ENCODE measurements at regions not wholly inside any gene's neighbourhood (a gene's known extent, or its start where the extent isn't known, plus 50 kb on each side); places are given as distances from the start of the nearest gene placed in this dataset.

- POLR2A ChIA-PET: no interaction called here
- no peaks in the 10 kb centered on the region for H3K79me2 ChIP-seq (ENCODE audit: insufficient read depth)
- no peaks in the 10 kb centered on the region for H3K9me3 ChIP-seq
- 100% methylated on average over 1 of the region's 1 CpG for WGBS (ENCODE audit: low lambda C conversion rate)
- peaks cover under 1 to 4% of the 10 kb centered on the region in 2 experiments; a peak in 3 of 4 replicates for H3K4me1 ChIP-seq (ENCODE audit: control insufficient read depth in 1 of 2, insufficient read depth in 2 of 2, low read depth in 1 of 2, low read length in 1 of 2)
- no peak for TF ChIP-seq GABPA (IDR thresholded peaks at IDR 0.05; ENCODE audit: low read depth)
- no peak for TF ChIP-seq NRF1 (IDR thresholded peaks at IDR 0.05; ENCODE audit: low read depth, low read length)
- TF ChIP-seq SMC3 (IDR thresholded peaks at IDR 0.05; ENCODE audit: low read depth, low read length): no peak
- H3K9me2 ChIP-seq: no peaks in the 10 kb centered on the region
- no peak overlapping the region for H3K27ac ChIP-seq (ENCODE audit: low read depth in 2 of 2, low read length in 1 of 2)
- DNase-seq: no peak
- H4K20me1 ChIP-seq (ENCODE audit: insufficient read depth): no peaks in the 10 kb centered on the region
- no peak overlapping the region for H3K9ac ChIP-seq
- no peak overlapping the region for H2AFZ ChIP-seq (ENCODE audit: low read depth)
- H3F3A ChIP-seq (replicated peaks; ENCODE audit: insufficient read depth): no peaks in the 10 kb centered on the region
- CTCF ChIA-PET: no interaction called here
- H3K36me3 ChIP-seq (replicated peaks in 1 of 2; ENCODE audit: control insufficient read depth in 1 of 2, insufficient read depth in 2 of 2, low read length in 1 of 2): no peaks in the 10 kb centered on the region
- no peak overlapping the region for H3K4me2 ChIP-seq
- no peaks in the 10 kb centered on the region for H3K27me3 ChIP-seq (ENCODE audit: insufficient read depth)
- no peak overlapping the region for H3K4me3 ChIP-seq (ENCODE audit: low read depth in 2 of 2, low read length in 1 of 2)
Measured at GRCh38 chr9:116090030-116090770, 63.4 kb upstream of the PAPPA start.

GRCh38 chr9:116094846-116095245 is 58.7 kb upstream of the PAPPA start:
- no peaks in the 10 kb centered on the region for H3K9me2 ChIP-seq
- no peaks in the 10 kb centered on the region for H3K9me3 ChIP-seq
- no peak for DNase-seq
- no peaks in the 10 kb centered on the region for H3K36me3 ChIP-seq (replicated peaks in 1 of 2; ENCODE audit: control insufficient read depth in 1 of 2, insufficient read depth in 2 of 2, low read length in 1 of 2)
- H3K27me3 ChIP-seq (ENCODE audit: insufficient read depth): no peaks in the 10 kb centered on the region
- H3K4me3 ChIP-seq (ENCODE audit: low read depth in 2 of 2, low read length in 1 of 2): no peak overlapping the region
- H4K20me1 ChIP-seq (ENCODE audit: insufficient read depth): no peaks in the 10 kb centered on the region
- peaks cover 0 to 9% of the 10 kb centered on the region in 2 experiments; a peak in 1 of 4 replicates for H3K4me1 ChIP-seq (ENCODE audit: control insufficient read depth in 1 of 2, insufficient read depth in 2 of 2, low read depth in 1 of 2, low read length in 1 of 2)
- ChIA-PET CTCF (interaction anchor here (0.9 kb wide), 1 partner anchor 8 kb away, joined by 3 read pairs; no protein-coding TSS in a partner anchor), POLR2A (no interaction called here)
- no peak overlapping the region for H3K4me2 ChIP-seq
- H3K27ac ChIP-seq (ENCODE audit: low read depth in 2 of 2, low read length in 1 of 2): peak overlapping the region in 1 of 2 experiments; percentile 41; a peak in 1 of 4 replicates
- H2AFZ ChIP-seq (ENCODE audit: low read depth): no peak overlapping the region
- no peaks in the 10 kb centered on the region for H3K79me2 ChIP-seq (ENCODE audit: insufficient read depth)
- no peak overlapping the region for H3K9ac ChIP-seq
- H3F3A ChIP-seq (replicated peaks; ENCODE audit: insufficient read depth): no peaks in the 10 kb centered on the region
- TF ChIP-seq REST (IDR thresholded peaks at IDR 0.05; ENCODE audit: low read depth, low read length) (no peak), TCF12 (IDR thresholded peaks at IDR 0.05) (no peak), POLR2AphosphoS5 (IDR thresholded peaks at IDR 0.05; ENCODE audit: low read depth, low read length) (no peak), YY1 (IDR thresholded peaks at IDR 0.05; ENCODE audit: low read depth) (no peak), PBX3 (IDR thresholded peaks at IDR 0.05) (no peak), ZBTB33 (IDR thresholded peaks at IDR 0.05; ENCODE audit: borderline replicate concordance, low read depth) (no peak), SIN3A (IDR thresholded peaks at IDR 0.05; ENCODE audit: borderline replicate concordance, low read depth, low read length) (no peak), TEAD4 (IDR thresholded peaks at IDR 0.05; ENCODE audit: borderline replicate concordance, insufficient read depth) (no peak), USF2 (IDR thresholded peaks at IDR 0.05; ENCODE audit: borderline replicate concordance, low read depth, low read length) (no peak), USF1 (IDR thresholded peaks at IDR 0.05; ENCODE audit: borderline replicate concordance, low read depth) (no peak), GABPA (IDR thresholded peaks at IDR 0.05; ENCODE audit: low read depth) (no peak), ELF1 (IDR thresholded peaks at IDR 0.05) (no peak), IRF3 (IDR thresholded peaks at IDR 0.05; ENCODE audit: low read depth, low read length) (no peak), GATA2 (CRISPR knock-in tag; IDR thresholded peaks at IDR 0.05) (no peak), EP300 (IDR thresholded peaks at IDR 0.05; ENCODE audit: borderline replicate concordance in 1 of 2, low read depth in 1 of 2, low read length in 1 of 2) (no peak)

Measured in SK-N-SH (cell line).